OCI-LY3 (cell line): ENCODE measurements at regions not wholly inside any gene's neighbourhood (a gene's known extent, or its start where the extent isn't known, plus 50 kb on each side); places are given as distances from the start of the nearest gene placed in this dataset.

Experiments
- EZH2phosphoT487 ChIP-seq: fragments of 200-600 bp; shearing (Covaris generic); IDR thresholded peaks from 2 replicates; pipeline ENCODE4 v1.6.1; 2018; ENCODE audit warnings: antibody characterized with exemption, mixed run types, low read depth
- TF ChIP-seq, protein P1 (sequence below): fragments of 200-600, 300-600 bp; sonication (generic); IDR thresholded peaks from 2 replicates; pipeline ENCODE4 v1.5.1; 2014; ENCODE audit warnings: antibody characterized with exemption, low read length, low read depth

DNA sequence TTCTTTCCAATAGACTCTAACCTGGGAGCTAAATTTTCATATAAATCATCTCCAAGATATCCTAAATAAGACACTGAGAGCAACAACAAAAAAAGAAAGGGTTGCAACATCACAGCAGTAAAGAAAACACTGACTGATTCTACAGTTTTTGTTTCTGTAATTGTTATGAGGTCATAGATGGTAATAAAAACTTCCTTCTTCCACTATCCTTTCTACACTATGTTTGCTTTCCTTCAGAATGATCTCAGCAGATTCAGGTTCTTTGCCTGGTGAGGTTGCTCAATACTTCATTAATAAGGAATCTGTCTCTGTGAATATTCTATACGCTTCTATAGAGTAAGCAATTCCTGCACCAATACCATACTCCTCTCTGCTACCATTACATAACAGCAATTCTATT is 835.6 kb upstream of the GRAMD2B start:
- TF ChIP-seq, protein P1, sequence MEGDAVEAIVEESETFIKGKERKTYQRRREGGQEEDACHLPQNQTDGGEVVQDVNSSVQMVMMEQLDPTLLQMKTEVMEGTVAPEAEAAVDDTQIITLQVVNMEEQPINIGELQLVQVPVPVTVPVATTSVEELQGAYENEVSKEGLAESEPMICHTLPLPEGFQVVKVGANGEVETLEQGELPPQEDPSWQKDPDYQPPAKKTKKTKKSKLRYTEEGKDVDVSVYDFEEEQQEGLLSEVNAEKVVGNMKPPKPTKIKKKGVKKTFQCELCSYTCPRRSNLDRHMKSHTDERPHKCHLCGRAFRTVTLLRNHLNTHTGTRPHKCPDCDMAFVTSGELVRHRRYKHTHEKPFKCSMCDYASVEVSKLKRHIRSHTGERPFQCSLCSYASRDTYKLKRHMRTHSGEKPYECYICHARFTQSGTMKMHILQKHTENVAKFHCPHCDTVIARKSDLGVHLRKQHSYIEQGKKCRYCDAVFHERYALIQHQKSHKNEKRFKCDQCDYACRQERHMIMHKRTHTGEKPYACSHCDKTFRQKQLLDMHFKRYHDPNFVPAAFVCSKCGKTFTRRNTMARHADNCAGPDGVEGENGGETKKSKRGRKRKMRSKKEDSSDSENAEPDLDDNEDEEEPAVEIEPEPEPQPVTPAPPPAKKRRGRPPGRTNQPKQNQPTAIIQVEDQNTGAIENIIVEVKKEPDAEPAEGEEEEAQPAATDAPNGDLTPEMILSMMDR = no peak
- TF ChIP-seq EZH2phosphoT487 = no peak
